ENCODE measurements at regions not wholly inside any gene's neighbourhood (a gene's known extent, or its start where the extent isn't known, plus 50 kb on each side); places are given as distances from the start of the nearest gene placed in this dataset.
"Not testable (repeated sequence)": the region's sequence is repeated elsewhere in the genome, so short reads cannot be mapped to it uniquely, and the experiment has no call there.

DNA sequence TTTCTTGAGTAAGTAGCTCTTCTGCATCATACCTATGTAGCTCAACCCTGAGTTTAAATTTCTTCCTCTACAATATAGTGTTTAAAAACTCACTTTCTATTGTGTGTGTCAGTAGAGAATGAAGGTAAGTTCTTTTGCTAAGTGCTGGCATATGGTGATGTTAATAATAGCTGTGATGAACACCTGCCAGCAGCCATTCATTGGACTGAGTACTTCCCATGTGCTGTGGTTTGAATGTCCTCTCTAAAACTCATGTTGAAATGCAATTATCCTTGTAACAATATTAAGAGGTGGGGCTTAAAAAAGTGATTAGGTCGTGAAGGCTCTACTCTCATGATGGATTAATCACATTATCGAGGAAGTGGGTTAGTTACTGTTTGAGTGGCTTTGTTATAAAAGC is 645.2 kb upstream of the RGMB start:
- no peak for DNase-seq (ENCODE audit: low read depth)

DNA sequence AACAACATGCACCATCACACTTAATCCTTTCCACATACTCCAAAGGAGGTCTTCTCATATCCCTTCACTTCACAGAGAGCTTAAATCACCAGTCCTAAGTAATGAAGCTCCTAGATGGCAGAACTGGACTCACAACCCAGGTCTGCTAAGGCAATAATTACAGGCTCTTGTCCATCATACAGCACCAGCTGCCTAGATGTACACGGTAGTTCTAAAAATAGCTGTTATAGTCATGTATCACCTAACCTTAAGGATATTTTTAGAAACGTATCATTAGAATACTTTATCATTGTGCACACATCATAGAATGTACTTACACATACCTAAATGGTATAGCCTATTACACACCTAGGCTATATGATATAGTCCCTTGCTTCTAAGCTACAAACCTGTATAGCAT is 644.6 kb upstream of the RGMB start:
- DNase-seq (ENCODE audit: low read depth) = no peak

DNA sequence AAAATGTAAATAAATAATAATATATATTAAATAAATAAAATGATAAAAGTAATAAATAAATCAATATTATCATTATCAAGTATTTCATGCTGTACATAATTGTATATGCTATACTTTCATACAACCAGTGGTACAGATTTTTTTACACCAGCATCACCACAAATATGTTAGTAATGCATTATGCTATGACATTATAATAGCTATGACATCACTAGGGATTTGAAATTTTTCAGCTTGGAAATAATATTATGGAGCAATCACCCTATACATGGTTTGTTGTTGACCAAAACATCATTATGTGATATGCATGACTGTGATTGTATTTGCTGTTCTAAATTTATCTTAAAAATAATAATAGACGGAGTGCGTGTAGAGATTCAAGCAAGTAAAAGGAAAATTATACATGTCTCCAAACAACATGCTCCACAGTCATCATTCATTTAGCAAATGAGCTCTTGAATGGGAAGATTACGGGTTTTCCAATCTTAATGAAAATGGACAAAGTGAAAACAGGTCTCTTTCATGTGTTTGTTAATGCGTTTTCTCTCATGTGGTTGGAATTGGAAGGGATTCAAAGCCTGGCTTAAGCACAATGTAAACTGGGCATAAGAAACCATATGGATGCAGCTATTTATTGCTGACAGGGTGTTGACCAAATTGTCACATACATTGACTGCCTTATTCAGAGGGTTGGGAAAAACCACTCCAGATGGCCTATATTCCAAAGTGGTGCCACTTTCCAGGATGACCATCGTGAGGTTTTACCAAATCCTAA is 643.0 kb upstream of the RGMB start:
- no peak for DNase-seq (ENCODE audit: low read depth)

DNA sequence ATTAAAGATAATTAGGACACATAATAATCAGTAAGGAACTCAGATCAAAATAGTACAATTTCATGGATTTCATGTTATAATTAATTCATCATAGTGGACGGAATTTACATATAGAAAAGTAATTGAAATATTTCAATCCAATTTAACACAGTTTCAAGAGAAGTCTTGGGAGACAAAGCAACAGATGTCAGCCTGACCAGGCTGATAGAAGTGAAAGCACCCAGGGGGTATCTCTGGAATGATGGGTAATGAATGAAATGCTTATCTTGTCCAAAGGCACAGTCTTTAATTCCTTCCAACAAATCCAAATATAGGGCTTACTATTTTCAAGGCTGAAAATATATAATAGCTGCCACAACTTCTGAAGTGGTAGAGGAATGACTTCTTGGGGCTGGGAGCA is 629.3 kb upstream of the RGMB start:
- DNase-seq (ENCODE audit: low read depth) = no peak

- DNase-seq (ENCODE audit: low read depth) = no peak
These were observed 628.8 kb upstream of the RGMB start for GRCh38 chr5:98144710-98145109.

DNA sequence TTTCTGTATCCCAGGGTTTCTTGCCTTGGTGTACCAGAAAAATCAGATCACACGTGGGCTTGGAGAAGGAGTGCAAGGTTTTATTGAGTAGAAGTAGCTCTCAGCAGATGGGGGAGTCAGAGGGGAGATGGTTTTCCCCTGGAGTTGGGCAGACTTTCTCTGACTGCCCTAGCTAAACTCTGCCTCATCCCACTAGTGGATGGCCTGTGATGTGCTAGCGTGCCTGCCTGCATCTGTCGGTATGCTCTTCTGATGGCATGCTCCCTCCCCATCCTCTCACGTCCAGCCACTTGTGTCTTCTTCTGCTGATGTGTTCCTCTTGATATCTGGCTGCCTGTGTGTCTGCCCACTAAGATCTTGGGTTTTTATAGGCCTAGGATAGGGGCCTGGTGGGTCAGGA is 616.1 kb upstream of the RGMB start:
- DNase-seq (ENCODE audit: low read depth) = no peak

DNA sequence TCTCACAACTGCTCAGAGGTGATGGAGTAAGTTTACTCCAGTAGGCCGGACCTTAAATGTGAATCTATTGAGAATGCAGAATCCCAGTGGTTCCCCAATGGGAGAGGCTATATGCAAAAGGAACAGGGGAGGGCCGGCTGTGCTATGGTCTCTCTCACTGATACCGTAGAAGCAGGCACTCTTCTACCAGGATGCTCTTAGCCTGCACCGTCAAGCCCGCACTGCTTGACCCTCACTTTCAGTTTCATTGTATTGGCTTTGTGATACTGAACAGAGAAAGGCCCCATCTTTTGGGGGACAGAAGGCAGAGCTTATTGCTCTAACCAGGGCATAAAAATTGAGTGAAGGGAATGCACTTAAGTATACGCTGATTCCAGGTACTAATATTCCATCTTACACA is 615.0 kb upstream of the RGMB start:
- no peak for DNase-seq (ENCODE audit: low read depth)

- no peak for DNase-seq (ENCODE audit: low read depth)
These were observed 609.5 kb upstream of the RGMB start for GRCh38 chr5:98163796-98164493.

DNA sequence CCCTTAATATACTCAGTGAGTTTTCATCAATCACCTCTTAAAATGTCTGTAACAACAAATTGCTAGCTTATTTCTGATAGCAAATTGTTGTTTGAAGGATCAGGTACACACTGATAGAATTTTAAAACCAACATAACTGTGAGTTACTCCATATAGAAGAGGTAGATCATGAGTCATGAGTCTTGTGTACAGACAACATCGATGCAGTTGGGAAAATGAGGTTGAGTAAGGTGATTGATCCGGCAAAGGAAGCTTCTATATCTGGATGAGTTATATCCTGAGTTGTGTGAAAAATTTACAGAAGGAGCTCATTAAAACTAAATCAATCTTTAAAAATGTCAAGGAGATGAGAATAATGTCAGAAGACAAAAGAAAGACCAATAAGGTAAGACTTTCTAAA is 604.6 kb upstream of the RGMB start:
- DNase-seq (ENCODE audit: low read depth) = no peak

- DNase-seq (ENCODE audit: low read depth) = no peak
These were observed 602.5 kb upstream of the RGMB start for GRCh38 chr5:98170994-98171393.

DNA sequence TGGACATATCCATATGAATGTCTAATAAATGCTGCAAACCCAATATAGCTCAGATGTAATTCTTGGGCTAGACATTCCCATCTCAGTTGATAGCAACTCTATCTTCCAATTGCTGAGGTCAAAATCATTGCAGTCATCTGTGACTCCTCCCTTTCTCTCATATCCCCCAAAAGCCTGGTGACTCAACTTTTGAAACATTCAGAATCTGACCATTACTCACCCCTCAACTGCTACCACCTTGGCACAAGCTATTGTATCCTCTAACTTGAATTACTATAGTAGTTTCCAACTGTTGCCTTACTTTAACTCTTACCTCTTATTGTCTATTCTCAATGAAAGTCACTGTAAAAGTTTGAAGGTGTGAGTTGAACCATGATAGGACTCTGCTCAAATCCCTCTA is 600.1 kb upstream of the RGMB start:
- no peak for DNase-seq (ENCODE audit: low read depth)

DNA sequence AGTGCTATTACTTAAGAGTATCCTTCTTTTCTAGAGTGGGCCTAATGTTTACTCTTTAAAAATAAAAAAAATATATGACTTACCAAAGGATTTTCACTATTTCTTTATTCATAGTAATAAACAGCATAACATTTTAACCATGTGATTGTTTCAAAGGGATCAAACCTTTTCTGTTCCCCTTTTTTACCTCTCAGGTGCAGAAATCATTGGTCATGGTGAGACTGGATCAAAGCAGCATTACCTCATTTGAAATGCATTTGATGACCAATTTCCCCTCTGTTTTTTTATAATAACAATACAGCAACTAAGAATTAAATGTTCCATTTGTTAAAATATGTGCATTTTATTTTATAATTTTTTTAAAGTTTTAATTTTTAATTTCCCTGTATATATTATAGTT is 598.0 kb upstream of the RGMB start:
- no peak for DNase-seq (ENCODE audit: low read depth)

DNA sequence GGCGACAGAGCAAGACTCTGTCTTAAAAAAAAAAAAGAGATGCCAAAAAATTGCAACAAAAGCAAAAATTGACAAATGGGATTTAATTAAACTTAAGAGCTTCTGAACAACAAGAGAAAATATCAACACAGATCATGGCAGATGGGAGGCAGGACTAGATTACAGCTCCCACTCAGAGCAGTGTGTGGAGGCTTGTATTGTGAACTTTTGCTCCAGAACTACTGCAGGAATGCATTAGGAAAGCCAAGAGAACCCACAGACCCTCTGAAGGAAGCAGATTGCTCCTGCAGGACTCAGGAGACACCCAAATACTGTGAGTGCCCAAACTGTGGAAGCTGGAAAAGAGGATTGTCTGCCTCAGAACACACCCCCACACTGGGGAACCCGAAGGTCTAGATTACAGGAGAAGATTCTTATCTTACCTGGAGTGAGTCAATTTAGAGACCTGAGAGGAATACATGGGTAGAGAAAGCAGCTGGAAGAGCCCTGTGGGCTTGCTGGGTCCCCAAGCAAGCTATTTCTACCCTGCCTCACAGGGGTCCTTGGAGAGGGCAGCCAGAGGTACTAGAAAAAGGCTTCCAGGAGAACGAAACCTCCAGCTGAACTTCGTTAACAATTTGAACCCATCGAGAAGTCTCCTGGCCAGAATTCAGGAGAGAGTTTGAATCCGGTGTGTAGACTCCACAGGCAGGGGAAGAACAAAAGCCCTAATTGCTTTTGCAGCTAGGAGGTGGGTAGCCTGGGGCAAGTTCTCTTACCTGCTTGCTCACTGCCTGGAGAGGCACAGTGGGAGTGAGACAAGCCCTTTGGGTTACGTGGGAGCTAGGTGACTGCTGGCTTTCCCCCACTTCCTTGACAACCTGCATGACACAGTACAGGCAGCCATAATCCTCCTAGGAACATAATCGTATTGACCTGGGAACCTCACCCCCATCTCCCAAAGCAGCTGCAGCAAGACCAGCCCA is 593.4 kb upstream of the RGMB start:
- DNase-seq (ENCODE audit: low read depth) = no peak

DNA sequence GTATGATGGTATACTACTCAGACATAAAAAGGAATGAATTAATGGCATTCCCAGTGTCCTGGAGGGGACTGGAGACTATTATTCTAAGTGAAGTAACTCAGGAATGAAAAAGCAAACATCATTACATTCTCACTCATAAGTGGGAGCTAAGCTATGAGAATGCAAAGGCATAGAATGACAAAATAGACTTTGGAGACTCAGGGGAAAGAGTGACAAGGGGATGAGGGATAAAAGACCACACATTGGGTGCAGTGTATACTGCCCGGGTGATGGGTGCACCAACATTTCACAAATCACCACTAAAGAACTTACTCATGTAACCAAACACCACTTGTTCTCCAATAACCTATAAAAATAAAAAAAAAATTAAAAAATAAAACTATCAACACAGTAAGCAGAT is 587.3 kb upstream of the RGMB start:
- no peak for DNase-seq (ENCODE audit: low read depth)

DNA sequence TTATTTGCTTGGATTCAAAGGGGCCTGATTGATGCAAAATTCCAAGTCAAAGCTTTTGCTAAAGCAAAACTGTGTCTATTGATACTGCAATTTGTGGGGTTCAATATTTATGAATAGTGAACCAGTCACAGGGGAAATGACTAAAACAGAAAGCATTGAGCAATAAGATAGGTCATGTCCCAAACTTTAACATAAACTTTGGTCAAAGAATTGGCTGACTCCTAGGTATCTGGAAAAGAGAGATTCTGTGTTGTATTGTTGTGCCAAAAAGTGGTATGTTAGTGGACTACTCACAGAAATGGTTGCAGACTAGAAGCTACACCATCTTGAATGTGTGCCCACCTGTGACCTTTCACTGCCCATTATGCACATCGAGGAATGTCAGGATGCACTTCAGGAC is 585.5 kb upstream of the RGMB start:
- no peak for DNase-seq (ENCODE audit: low read depth)

- DNase-seq (ENCODE audit: low read depth) = not testable (repeated sequence)
These were observed 583.1 kb upstream of the RGMB start for GRCh38 chr5:98190344-98190743.

DNA sequence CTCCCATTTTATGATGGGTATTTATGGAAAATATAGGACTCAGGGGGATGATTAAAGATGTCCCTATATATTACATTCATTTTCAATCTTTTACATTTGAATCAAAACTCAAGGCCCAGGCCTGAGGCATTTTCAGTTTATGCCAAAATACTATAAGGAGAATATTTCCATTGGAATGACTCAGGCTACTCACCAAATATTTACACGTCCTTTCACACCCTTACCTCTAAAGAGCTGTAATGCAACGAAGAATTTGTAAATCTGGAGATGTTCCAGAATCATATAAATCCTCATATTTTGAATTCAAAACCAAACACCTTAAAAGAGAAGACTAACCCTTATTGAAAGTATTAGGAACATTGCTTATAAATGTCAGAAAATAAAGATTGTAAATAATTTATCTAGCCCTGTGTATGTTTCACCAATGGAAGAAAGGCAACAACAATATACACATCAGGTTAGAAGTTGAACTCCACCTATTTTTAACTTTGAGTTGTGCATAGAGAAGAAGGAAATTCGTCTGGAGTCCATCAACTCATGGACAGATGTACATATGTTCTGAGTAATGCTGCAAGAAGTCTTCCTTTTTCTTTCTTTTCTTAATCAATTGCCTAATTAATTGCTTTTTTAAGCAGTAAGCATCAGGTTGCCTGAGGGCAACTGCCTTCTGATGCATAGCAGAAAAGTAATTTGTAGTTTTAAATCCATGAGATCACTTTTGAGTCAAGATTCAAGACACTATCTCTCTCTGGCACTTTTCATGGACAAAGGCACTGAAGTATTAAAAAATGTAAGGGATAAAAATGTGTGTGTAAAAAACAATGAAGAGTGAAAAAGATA is 579.3 kb upstream of the RGMB start:
- no peak for DNase-seq (ENCODE audit: low read depth)

- no peak for DNase-seq (ENCODE audit: low read depth)
These were observed 572.5 kb upstream of the RGMB start for GRCh38 chr5:98200726-98201541.

DNA sequence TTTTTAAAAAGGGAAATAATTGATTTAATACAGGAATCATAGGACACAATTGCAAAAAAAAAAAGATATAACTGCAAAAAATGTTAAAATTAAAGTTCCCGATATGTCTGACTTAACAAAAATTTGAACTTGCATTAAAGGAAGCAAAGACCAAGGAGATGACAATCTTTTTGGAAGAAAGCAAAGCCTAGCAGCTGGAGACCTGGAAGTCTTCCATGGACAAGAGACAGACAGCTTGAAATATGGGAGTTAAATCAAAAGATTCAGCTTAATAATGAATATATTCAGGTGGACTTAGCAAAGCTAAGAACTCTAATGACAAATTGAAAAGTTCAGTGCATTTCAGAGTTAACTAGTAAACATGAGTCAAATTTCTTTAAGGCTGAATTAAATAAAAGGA is 568.7 kb upstream of the RGMB start:
- DNase-seq (ENCODE audit: low read depth) = no peak

- DNase-seq (ENCODE audit: low read depth) = no peak
These were observed 567.6 kb upstream of the RGMB start for GRCh38 chr5:98205691-98206461.

All from CMK (cell line).